Body of pancreas (tissue), 4 donors: ENCODE measurements at regions not wholly inside any gene's neighbourhood (a gene's known extent, or its start where the extent isn't known, plus 50 kb on each side); places are given as distances from the start of the nearest gene placed in this dataset.
"Not testable (repeated sequence)": the region's sequence is repeated elsewhere in the genome, so short reads cannot be mapped to it uniquely, and the experiment has no call there.

Source experiments
- ATAC-seq: fragments of 150-250 bp; one replicate; pipeline ENCODE4 v1.9.1; 2016
- DNase-seq, 4 donors: peaks; one replicate each; pipeline ENCODE4 v3.0.0-alpha.2; 2019
- H3K27ac ChIP-seq, 4 donors: fragments of 200-600 bp; sonication (generic); 1 replicate in 3 of 4; 2 replicates in 1 of 4; pipeline versions ENCODE4 v1.5.1 to v1.6.1; 2016 to 2019; ENCODE audit warnings: mild to moderate bottlenecking in 1 of 4, mixed read lengths in 1 of 4, moderate library complexity in 1 of 4
- H3K27me3 ChIP-seq, 2 donors: fragments of 200-600 bp; sonication (generic); one replicate each; pipeline ENCODE4 v1.6.0; 2016; ENCODE audit warnings: mild to moderate bottlenecking in 1 of 2
- H3K36me3 ChIP-seq, 2 donors: fragments of 200-600 bp; sonication (generic); replicated peaks in 1 of 2; 2 replicates each; pipeline ENCODE4 v1.5.1; 2016; ENCODE audit warnings: low read depth in 2 of 2; ENCODE audit not compliant: insufficient read depth in 1 of 2
- H3K4me1 ChIP-seq: fragments of 200-600 bp; sonication (generic); one replicate; pipeline ENCODE4 v1.6.0; 2016
- H3K4me3 ChIP-seq, 2 donors: fragments of 200-600 bp; sonication (generic); 1 replicate in 1 of 2; 2 replicates in 1 of 2; pipeline ENCODE4 v1.5.1; 2016 to 2019
- H3K9me3 ChIP-seq, 3 donors: fragments of 200-600 bp; sonication (generic); 1 replicate in 2 of 3; 2 replicates in 1 of 3; pipeline ENCODE4 v1.5.1; 2016
- POLR2A ChIP-seq, 3 donors: fragments of 450-650 bp; IDR thresholded peaks; one replicate each; pipeline ENCODE4 v1.6.1; 2016; ENCODE audit warnings: antibody characterized with exemption in 3 of 3, mild to moderate bottlenecking in 2 of 3
- WGBS, 2 donors: methylation state at CpG; one replicate each; pipeline ENCODE4 v1.1.5; 2017; 5-methylcytosine and 5-hydroxymethylcytosine counted together
- intact Hi-C: fragments of 100-400 bp; cut with DNase I; formaldehyde crosslinking; loops from one replicate; pipeline ENCODE4 v1.15.1; 2023
- TF ChIP-seq, protein P1 (sequence below), 7 experiments: fragments of 450-650 bp in 4 of 7; fragments of 200-600 bp in 3 of 7; sonication (generic) in 3 of 7; IDR thresholded peaks; one replicate each; pipeline ENCODE4 v1.5.1; 2016 to 2019; ENCODE audit warnings: antibody characterized with exemption in 7 of 7

GRCh38 chr2:94759211-94759610 lies 112.0 kb upstream of the TEKT4 start:
- Histone ChIP-seq H3K4me3 (no peak overlapping the region), H3K4me1 (no peaks in the 10 kb centered on the region), H3K9me3 (no peaks in the 10 kb centered on the region), H3K27me3 (no peaks in the 10 kb centered on the region), H3K36me3 (no peaks in the 10 kb centered on the region), H3K27ac (no peak overlapping the region)
- DNase-seq, result no peak
- TF ChIP-seq POLR2A (IDR thresholded peaks at IDR 0.05), result no peak
- TF ChIP-seq, protein P1, sequence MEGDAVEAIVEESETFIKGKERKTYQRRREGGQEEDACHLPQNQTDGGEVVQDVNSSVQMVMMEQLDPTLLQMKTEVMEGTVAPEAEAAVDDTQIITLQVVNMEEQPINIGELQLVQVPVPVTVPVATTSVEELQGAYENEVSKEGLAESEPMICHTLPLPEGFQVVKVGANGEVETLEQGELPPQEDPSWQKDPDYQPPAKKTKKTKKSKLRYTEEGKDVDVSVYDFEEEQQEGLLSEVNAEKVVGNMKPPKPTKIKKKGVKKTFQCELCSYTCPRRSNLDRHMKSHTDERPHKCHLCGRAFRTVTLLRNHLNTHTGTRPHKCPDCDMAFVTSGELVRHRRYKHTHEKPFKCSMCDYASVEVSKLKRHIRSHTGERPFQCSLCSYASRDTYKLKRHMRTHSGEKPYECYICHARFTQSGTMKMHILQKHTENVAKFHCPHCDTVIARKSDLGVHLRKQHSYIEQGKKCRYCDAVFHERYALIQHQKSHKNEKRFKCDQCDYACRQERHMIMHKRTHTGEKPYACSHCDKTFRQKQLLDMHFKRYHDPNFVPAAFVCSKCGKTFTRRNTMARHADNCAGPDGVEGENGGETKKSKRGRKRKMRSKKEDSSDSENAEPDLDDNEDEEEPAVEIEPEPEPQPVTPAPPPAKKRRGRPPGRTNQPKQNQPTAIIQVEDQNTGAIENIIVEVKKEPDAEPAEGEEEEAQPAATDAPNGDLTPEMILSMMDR (IDR thresholded peaks at IDR 0.05), result no peak
- no peak for ATAC-seq
- intact Hi-C loops, result no loop called here
- WGBS, 2 donors, result 18 to 39% methylated on average over 4 to 7 of the region's 7 CpGs

- no peak overlapping the region for H3K4me3 ChIP-seq
- no peak overlapping the region for H3K27ac ChIP-seq
- no peaks in the 10 kb centered on the region for H3K9me3 ChIP-seq
- no peak for TF ChIP-seq POLR2A (IDR thresholded peaks at IDR 0.05)
- TF ChIP-seq, protein P1 (IDR thresholded peaks at IDR 0.05), result no peak
- WGBS, 2 donors, result 61 to 77% methylated on average over 2 to 5 of the region's 5 CpGs
- H3K27me3 ChIP-seq, result no peaks in the 10 kb centered on the region
- H3K36me3 ChIP-seq, result no peaks in the 10 kb centered on the region
- intact Hi-C loops, result no loop called here
- no peaks in the 10 kb centered on the region for H3K4me1 ChIP-seq
- ATAC-seq (no peak), DNase-seq (no peak)
Measured at GRCh38 chr2:94762600-94762999, 108.6 kb upstream of the TEKT4 start.

DNA sequence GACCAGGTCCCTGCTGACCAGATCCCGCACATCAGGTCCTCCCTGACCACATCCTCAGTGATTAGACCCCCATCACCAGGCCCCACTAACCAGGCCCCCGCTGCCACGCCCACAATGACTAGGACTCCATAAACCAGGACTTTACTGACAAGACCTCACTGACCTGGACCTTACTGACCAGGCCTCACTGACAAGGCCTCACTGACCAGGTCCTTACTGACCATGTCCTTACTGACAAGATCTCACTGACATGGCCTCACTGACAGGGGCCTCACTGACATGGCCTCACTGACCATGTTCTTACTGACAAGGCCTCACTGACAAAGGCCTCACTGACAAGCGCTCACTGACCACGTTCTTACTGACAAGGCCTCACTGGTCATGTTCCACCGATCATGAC lies 107.9 kb upstream of the TEKT4 start:
- ATAC-seq, result no peak
- no peak overlapping the region for H3K27ac ChIP-seq
- no peaks in the 10 kb centered on the region for H3K27me3 ChIP-seq
- TF ChIP-seq, protein P1 (IDR thresholded peaks at IDR 0.05), result no peak
- no peak for TF ChIP-seq POLR2A (IDR thresholded peaks at IDR 0.05)
- H3K4me1 ChIP-seq, result no peaks in the 10 kb centered on the region
- H3K36me3 ChIP-seq, result no peaks in the 10 kb centered on the region
- H3K9me3 ChIP-seq, result no peaks in the 10 kb centered on the region
- DNase-seq, result no peak
- H3K4me3 ChIP-seq, result no peak overlapping the region
- intact Hi-C loops, result no loop called here
- 88 to 93% methylated on average over 4 to 6 of the region's 6 CpGs for WGBS, 2 donors

DNA sequence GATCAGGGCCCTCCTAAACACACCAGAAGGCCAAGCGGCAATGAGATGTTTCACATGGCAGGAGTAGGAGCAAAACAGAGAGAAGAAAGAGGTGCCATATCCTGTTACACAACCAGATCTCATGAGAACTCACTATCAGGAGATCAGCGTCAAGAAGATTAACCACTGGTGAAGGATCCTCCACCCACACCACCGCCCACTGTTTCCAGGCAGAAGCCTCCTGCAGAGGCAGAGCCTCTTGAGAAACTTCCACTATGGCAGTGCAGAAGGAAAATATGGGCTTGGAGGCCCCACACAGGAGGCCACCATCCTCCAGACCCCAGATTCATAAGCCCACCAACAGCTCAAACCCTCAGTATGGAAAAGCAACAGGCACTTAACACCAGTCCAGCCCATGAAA lies 106.9 kb upstream of the TEKT4 start:
- H3K36me3 ChIP-seq, H3K4me1 ChIP-seq, H3K27ac ChIP-seq, H3K9me3 ChIP-seq, H3K4me3 ChIP-seq, ATAC-seq, H3K27me3 ChIP-seq, DNase-seq, intact Hi-C loops: not testable (repeated sequence)
- 83 to 95% methylated on average over 2 to 3 of the region's 3 CpGs for WGBS, 2 donors

DNA sequence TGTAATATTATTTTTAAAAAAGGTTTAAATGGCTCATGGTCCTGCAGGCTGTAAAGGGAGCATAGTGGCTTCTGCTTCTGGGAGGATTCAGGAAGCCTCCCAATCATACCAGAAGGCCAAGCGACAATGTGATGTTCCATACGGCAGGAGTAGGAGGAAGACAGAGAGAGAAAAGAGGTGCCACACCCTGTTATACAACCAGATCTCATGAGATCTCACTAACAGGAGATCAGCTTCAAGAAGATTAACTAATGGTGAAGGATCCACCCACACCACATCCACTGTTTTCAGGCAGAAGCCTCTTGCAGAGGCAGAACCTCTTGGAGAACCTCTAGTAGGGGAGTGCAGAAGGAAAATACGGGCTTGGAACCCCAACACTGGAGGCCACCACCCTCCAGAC lies 103.9 kb upstream of the TEKT4 start:
- DNase-seq (no peak), ATAC-seq (no peak)
- no peak overlapping the region for H3K4me3 ChIP-seq
- H3K36me3 ChIP-seq, result no peaks in the 10 kb centered on the region
- no peaks in the 10 kb centered on the region for H3K27me3 ChIP-seq
- TF ChIP-seq POLR2A (IDR thresholded peaks at IDR 0.05), result no peak
- TF ChIP-seq, protein P1 (IDR thresholded peaks at IDR 0.05), result no peak
- H3K4me1 ChIP-seq, result no peaks in the 10 kb centered on the region
- no peak overlapping the region for H3K27ac ChIP-seq
- WGBS, 2 donors, result 76 to 85% methylated on average over 3 of the region's 3 CpGs
- no peaks in the 10 kb centered on the region for H3K9me3 ChIP-seq
- intact Hi-C loops, result no loop called here
